ENCODE measurements at regions not wholly inside any gene's neighbourhood (a gene's known extent, or its start where the extent isn't known, plus 50 kb on each side); places are given as distances from the start of the nearest gene placed in this dataset.

- no peak for TF ChIP-seq CTCF (IDR thresholded peaks at IDR 0.05; ENCODE audit: low read depth, low read length, missing control alignments)
- H3K4me3 ChIP-seq (ENCODE audit: low read depth, low read length) = no peak overlapping the region
- no peak for DNase-seq (ENCODE audit: low read depth)
Measured at GRCh38 chr17:53454337-53454736, 368.4 kb upstream of the KIF2B start.

- no peak overlapping the region for H3K4me3 ChIP-seq (ENCODE audit: low read depth, low read length)
- no peak for DNase-seq (ENCODE audit: low read depth)
- no peak for TF ChIP-seq CTCF (IDR thresholded peaks at IDR 0.05; ENCODE audit: low read depth, low read length, missing control alignments)
Measured at GRCh38 chr17:53449324-53449723, 373.4 kb upstream of the KIF2B start.

GRCh38 chr17:53428913-53429312 is 393.8 kb upstream of the KIF2B start:
- no peak for DNase-seq (ENCODE audit: low read depth)
- H3K4me3 ChIP-seq (ENCODE audit: low read depth, low read length) = no peak overlapping the region
- TF ChIP-seq CTCF (IDR thresholded peaks at IDR 0.05; ENCODE audit: low read depth, low read length, missing control alignments) = no peak

GRCh38 chr17:53426505-53426904 is 396.2 kb upstream of the KIF2B start:
- TF ChIP-seq CTCF (IDR thresholded peaks at IDR 0.05; ENCODE audit: low read depth, low read length, missing control alignments) = no peak
- no peak overlapping the region for H3K4me3 ChIP-seq (ENCODE audit: low read depth, low read length)
- DNase-seq (ENCODE audit: low read depth) = no peak

GRCh38 chr17:53420035-53420641 is 402.6 kb upstream of the KIF2B start:
- TF ChIP-seq CTCF (IDR thresholded peaks at IDR 0.05; ENCODE audit: low read depth, low read length, missing control alignments) = no peak
- DNase-seq (ENCODE audit: low read depth) = no peak
- H3K4me3 ChIP-seq (ENCODE audit: low read depth, low read length) = no peak overlapping the region

- no peak for TF ChIP-seq CTCF (IDR thresholded peaks at IDR 0.05; ENCODE audit: low read depth, low read length, missing control alignments)
- no peak overlapping the region for H3K4me3 ChIP-seq (ENCODE audit: low read depth, low read length)
- DNase-seq (ENCODE audit: low read depth) = no peak
Measured at GRCh38 chr17:53409588-53409987, 413.1 kb upstream of the KIF2B start.

GRCh38 chr17:53406907-53407306 is 415.8 kb upstream of the KIF2B start:
- DNase-seq (ENCODE audit: low read depth) = no peak
- no peak for TF ChIP-seq CTCF (IDR thresholded peaks at IDR 0.05; ENCODE audit: low read depth, low read length, missing control alignments)
- H3K4me3 ChIP-seq (ENCODE audit: low read depth, low read length) = no peak overlapping the region
